Lung (tissue), 11 donors: ENCODE measurements at regions not wholly inside any gene's neighbourhood (a gene's known extent, or its start where the extent isn't known, plus 50 kb on each side); places are given as distances from the start of the nearest gene placed in this dataset.

Experiments
- ATAC-seq: fragments of 200-7000 bp; cut with Tn5 transposase; one replicate; pipeline ENCODE4 v1.9.1; 2020; ENCODE audit warnings: moderate number of reproducible peaks; ENCODE audit not compliant: insufficient read depth, low FRiP score
- DNase-seq, 3 donors: peaks; one replicate each; pipeline ENCODE4 v3.0.0-alpha.2; 2013 to 2017
- H3K27ac ChIP-seq, 2 donors: one replicate each; pipeline ENCODE4 v1.5.1; 2013; ENCODE audit warnings: mild to moderate bottlenecking in 2 of 2, moderate library complexity in 2 of 2, control low read depth in 1 of 2, inconsistent platforms in 1 of 2, low read depth in 1 of 2, low read length in 1 of 2
- H3K27me3 ChIP-seq, 3 donors: one replicate each; pipeline ENCODE4 v1.5.1; 2013; ENCODE audit warnings: low read length in 2 of 3; ENCODE audit not compliant: control insufficient read depth in 3 of 3, insufficient read depth in 3 of 3
- H3K36me3 ChIP-seq, 4 donors: one replicate each; pipeline ENCODE4 v1.5.1; 2013; ENCODE audit warnings: low read length in 4 of 4, mild to moderate bottlenecking in 1 of 4, moderate library complexity in 1 of 4; ENCODE audit not compliant: control insufficient read depth in 4 of 4, insufficient read depth in 4 of 4
- H3K4me1 ChIP-seq, 5 donors: one replicate each; pipeline ENCODE4 v1.5.1; 2013; ENCODE audit warnings: low read length in 5 of 5, mild to moderate bottlenecking in 2 of 5, moderate library complexity in 1 of 5; ENCODE audit not compliant: control insufficient read depth in 5 of 5, insufficient read depth in 5 of 5
- H3K4me3 ChIP-seq: one replicate; pipeline ENCODE4 v1.5.1; 2013; ENCODE audit warnings: mild to moderate bottlenecking, control low read depth, moderate library complexity
- H3K9ac ChIP-seq, 2 donors: one replicate each; pipeline ENCODE4 v1.5.1; 2013; ENCODE audit warnings: low read length in 2 of 2, control low read depth in 1 of 2; ENCODE audit not compliant: insufficient read depth in 1 of 2
- H3K9me3 ChIP-seq, 4 donors: one replicate each; pipeline ENCODE4 v1.5.1; 2013; ENCODE audit warnings: low read length in 3 of 4, mild to moderate bottlenecking in 1 of 4, moderate library complexity in 1 of 4; ENCODE audit not compliant: control insufficient read depth in 4 of 4, insufficient read depth in 3 of 4
- WGBS, 2 donors: extraction: QIAGEN DNeasy Blood & Tissue Kit; methylation state at CpG; one replicate each; pipeline ENCODE4 v1.1.7; 2013; 5-methylcytosine and 5-hydroxymethylcytosine counted together
- TF ChIP-seq, protein P1 (sequence below): IDR thresholded peaks from 2 replicates; pipeline ENCODE4 v1.5.1; 2012; ENCODE audit warnings: mild to moderate bottlenecking; ENCODE audit errors: control extremely low read depth, extremely low read depth
- donor health status: control.
- donor health status: control.
- donor health status: Bipolar disorder and iron deficiency.
- donor health status: healthy.
- donor health status: DM: yes; HTN: yes; CAD: no.

DNA sequence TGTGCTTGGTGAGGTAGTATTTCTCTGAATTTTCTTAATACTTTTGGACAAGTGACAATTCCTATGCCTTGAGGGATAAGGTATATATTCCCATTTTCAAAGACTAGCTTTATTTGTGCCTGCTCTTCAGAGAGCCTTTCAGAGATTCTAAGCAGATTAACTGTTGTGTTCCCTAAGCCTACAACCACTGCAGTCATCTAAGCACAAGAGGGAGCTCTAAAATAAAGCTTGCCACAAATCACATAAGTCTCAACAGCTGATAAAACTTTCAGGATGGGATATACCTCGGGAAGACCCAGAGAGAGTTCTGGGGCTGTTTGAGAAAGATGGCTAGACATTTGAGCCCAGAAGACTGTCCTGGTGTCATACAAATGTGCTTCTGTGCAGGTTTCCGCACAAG, 157.3 kb downstream of the CYLC2 start:
- DNase-seq (no peak), ATAC-seq (no peak)
- H3K27ac ChIP-seq = no peak overlapping the region
- peaks cover 0 to 14% (median 3%) of the 10 kb centered on the region in 4 donors for H3K9me3 ChIP-seq
- no peaks in the 10 kb centered on the region for H3K27me3 ChIP-seq
- TF ChIP-seq, protein P1, sequence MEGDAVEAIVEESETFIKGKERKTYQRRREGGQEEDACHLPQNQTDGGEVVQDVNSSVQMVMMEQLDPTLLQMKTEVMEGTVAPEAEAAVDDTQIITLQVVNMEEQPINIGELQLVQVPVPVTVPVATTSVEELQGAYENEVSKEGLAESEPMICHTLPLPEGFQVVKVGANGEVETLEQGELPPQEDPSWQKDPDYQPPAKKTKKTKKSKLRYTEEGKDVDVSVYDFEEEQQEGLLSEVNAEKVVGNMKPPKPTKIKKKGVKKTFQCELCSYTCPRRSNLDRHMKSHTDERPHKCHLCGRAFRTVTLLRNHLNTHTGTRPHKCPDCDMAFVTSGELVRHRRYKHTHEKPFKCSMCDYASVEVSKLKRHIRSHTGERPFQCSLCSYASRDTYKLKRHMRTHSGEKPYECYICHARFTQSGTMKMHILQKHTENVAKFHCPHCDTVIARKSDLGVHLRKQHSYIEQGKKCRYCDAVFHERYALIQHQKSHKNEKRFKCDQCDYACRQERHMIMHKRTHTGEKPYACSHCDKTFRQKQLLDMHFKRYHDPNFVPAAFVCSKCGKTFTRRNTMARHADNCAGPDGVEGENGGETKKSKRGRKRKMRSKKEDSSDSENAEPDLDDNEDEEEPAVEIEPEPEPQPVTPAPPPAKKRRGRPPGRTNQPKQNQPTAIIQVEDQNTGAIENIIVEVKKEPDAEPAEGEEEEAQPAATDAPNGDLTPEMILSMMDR = no peak
- H3K36me3 ChIP-seq = no peaks in the 10 kb centered on the region
- no peak overlapping the region for H3K4me3 ChIP-seq
- H3K9ac ChIP-seq = no peak overlapping the region
- 57 to 66% methylated on average over 2 of the region's 2 CpGs for WGBS, 2 donors
- no peaks in the 10 kb centered on the region for H3K4me1 ChIP-seq

DNA sequence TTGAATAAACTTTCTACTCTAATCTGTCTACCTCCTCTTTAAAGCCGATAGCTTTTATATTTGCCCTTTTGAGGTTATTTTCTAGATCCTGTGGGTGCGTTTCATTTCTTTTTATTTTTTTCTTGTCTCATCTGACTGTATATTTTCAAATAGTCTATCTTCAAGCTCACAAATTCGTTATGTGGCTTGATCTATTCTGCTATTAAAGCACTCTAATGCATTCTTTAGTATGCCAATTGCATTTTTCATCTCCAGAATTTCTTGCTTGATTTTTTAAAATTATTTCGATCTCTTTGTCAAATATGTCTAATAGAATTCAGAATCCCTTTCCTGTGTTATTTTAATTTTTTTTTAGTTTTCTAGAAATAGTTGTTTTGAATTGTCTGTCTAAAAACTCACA, 172.4 kb downstream of the CYLC2 start:
- peaks cover 0 to 13% (median 7%) of the 10 kb centered on the region in 4 donors for H3K9me3 ChIP-seq
- no peaks in the 10 kb centered on the region for H3K36me3 ChIP-seq
- DNase-seq (no peak), ATAC-seq (no peak)
- TF ChIP-seq, protein P1 = no peak
- WGBS, 2 donors = 78 to 85% methylated on average over 4 of the region's 4 CpGs
- no peak overlapping the region for H3K4me3 ChIP-seq
- H3K27me3 ChIP-seq = no peaks in the 10 kb centered on the region
- no peak overlapping the region for H3K27ac ChIP-seq
- H3K4me1 ChIP-seq = no peaks in the 10 kb centered on the region
- H3K9ac ChIP-seq = no peak overlapping the region

DNA sequence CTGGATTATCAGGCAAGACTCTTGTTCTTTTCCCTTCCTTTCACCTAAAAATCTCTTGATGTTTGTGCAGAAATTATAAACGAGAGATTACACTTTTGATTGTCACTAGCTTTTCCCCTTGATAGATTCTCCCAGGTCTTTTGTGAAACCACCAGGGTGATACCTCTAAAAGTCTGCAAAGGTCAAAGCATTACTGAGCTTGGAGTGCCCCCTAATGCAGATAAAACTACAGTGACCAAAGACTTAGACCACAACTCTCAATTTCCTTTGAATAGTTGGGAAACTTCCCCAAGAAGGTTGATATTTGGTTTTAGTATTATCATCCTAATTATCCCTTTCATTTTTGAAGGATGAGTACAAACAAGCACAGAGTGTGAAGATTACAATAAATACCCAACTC, 173.1 kb downstream of the CYLC2 start:
- H3K27ac ChIP-seq = no peak overlapping the region
- H3K36me3 ChIP-seq = no peaks in the 10 kb centered on the region
- 76 to 77% methylated on average over 1 of the region's 1 CpG for WGBS, 2 donors
- ATAC-seq (no peak), DNase-seq (no peak)
- no peak overlapping the region for H3K4me3 ChIP-seq
- TF ChIP-seq, protein P1 = no peak
- no peaks in the 10 kb centered on the region for H3K4me1 ChIP-seq
- H3K9me3 ChIP-seq = peaks cover 0 to 13% (median 7%) of the 10 kb centered on the region in 4 donors
- H3K27me3 ChIP-seq = no peaks in the 10 kb centered on the region
- no peak overlapping the region for H3K9ac ChIP-seq

GRCh38 chr9:103169798-103170197, 174.7 kb downstream of the CYLC2 start:
- TF ChIP-seq, protein P1 = no peak
- Histone ChIP-seq H3K9ac (no peak overlapping the region), H3K4me1 (no peaks in the 10 kb centered on the region), H3K36me3 (no peaks in the 10 kb centered on the region), H3K4me3 (no peak overlapping the region), H3K27me3 (no peaks in the 10 kb centered on the region), H3K27ac (no peak overlapping the region), H3K9me3 (peaks cover 0 to 13% (median 7%) of the 10 kb centered on the region in 4 donors)
- WGBS, 2 donors = 68 to 84% methylated on average over 1 of the region's 1 CpG
- no peak for ATAC-seq
- no peak for DNase-seq
